ENCODE measurements at regions not wholly inside any gene's neighbourhood (a gene's known extent, or its start where the extent isn't known, plus 50 kb on each side); places are given as distances from the start of the nearest gene placed in this dataset.

GRCh38 chr3:90011131-90011530, 903.7 kb downstream of the EPHA3 start:
- no peak overlapping the region for H3K4me2 ChIP-seq (ENCODE audit: insufficient read depth in 1 of 2, low read depth in 2 of 2, low read length in 2 of 2)
- no peak overlapping the region for H3K23ac ChIP-seq (ENCODE audit: insufficient read length)
- H3K36me3 ChIP-seq (ENCODE audit: control insufficient read depth in 2 of 4, insufficient read depth in 4 of 4, low read length in 3 of 4): no peaks in the 10 kb centered on the region
- H3K27ac ChIP-seq (ENCODE audit: low read depth, low read length): no peak overlapping the region; the same call in 1 of the 2 replicates
- peak overlapping the region; percentile 28; the same call in 1 of the 2 replicates for H2BK12ac ChIP-seq (ENCODE audit: low read depth, low read length)
- no peak overlapping the region for H3K4ac ChIP-seq (replicated peaks; ENCODE audit: insufficient read length, low read depth, low read length)
- H3K9ac ChIP-seq (replicated peaks in 1 of 4; ENCODE audit: extremely low read depth in 1 of 4, low read depth in 3 of 4, low read length in 3 of 4): no peak overlapping the region
- no peak overlapping the region for H4K91ac ChIP-seq (replicated peaks; ENCODE audit: insufficient read length, low read length)
- H3K79me1 ChIP-seq (ENCODE audit: low read depth, low read length): no peaks in the 10 kb centered on the region
- H3K56ac ChIP-seq (replicated peaks; ENCODE audit: insufficient read length, low read depth, low read length): no peak overlapping the region
- H2BK20ac ChIP-seq (ENCODE audit: low read length): no peak overlapping the region
- H3K79me2 ChIP-seq (ENCODE audit: control insufficient read depth in 1 of 2, insufficient read depth in 2 of 2, low read length in 2 of 2): no peaks in the 10 kb centered on the region
- H2BK15ac ChIP-seq (ENCODE audit: low read length): no peak overlapping the region
- H3K4me3 ChIP-seq (ENCODE audit: extremely low read depth in 1 of 4, insufficient read depth in 2 of 4, low read depth in 3 of 4, low read length in 4 of 4): no peak overlapping the region
- peaks cover 0 to 3% (median 1%) of the 10 kb centered on the region in 4 experiments; a peak in 1 of 7 replicates for H3K4me1 ChIP-seq (replicated peaks in 1 of 4; ENCODE audit: control insufficient read depth in 3 of 4, insufficient read depth in 4 of 4, low read length in 3 of 4)
- H3K14ac ChIP-seq (ENCODE audit: insufficient read length): no peak overlapping the region
- no peak overlapping the region for H2AK5ac ChIP-seq (ENCODE audit: low read depth, low read length)
- H4K5ac ChIP-seq (ENCODE audit: insufficient read length, low read depth, low read length): no peak overlapping the region
- FAIRE-seq: no peak
- CTCF ChIA-PET (ENCODE audit: partially characterized antibody): interaction anchor here (1.3 kb wide), 2 partner anchors 20 to 81 kb away, joined by 3 read pairs; no protein-coding TSS in a partner anchor
- no peak for DNase-seq (ENCODE audit: low read depth in 1 of 2, low spot score in 2 of 2)
- no peaks in the 10 kb centered on the region; a peak in 1 of 4 replicates for H3K9me3 ChIP-seq (ENCODE audit: insufficient read depth in 2 of 2, low read depth in 1 of 2, low read length in 1 of 2)
- WGBS, 2 experiments (ENCODE audit: extremely low coverage in 1 of 2, insufficient coverage in 1 of 2, insufficient read length in 1 of 2, insufficient replicate concordance in 2 of 2, low coverage in 1 of 2, low lambda C conversion rate in 2 of 2, missing lambda C conversion rate in 1 of 2): 83% methylated on average over 5 of the region's 5 CpGs; no CpG with 5 or more reads in 1 of the 2 experiments
- no peaks in the 10 kb centered on the region for H4K20me1 ChIP-seq (replicated peaks in 1 of 2; ENCODE audit: control insufficient read depth in 1 of 2, insufficient read depth in 2 of 2, low read length in 2 of 2)
- peak overlapping the region; percentile 86 for H2AFZ ChIP-seq (ENCODE audit: low read length)
- H2BK5ac ChIP-seq (ENCODE audit: low read depth, low read length): no peak overlapping the region
- TF ChIP-seq HDAC2 (IDR thresholded peaks at IDR 0.05; ENCODE audit: borderline replicate concordance in 1 of 2, low read depth in 2 of 2, low read length in 2 of 2): no peak
- no peak for TF ChIP-seq CHD1 (IDR thresholded peaks at IDR 0.05; ENCODE audit: low read depth, low read length)
- no peak for TF ChIP-seq RFX5 (IDR thresholded peaks at IDR 0.05; ENCODE audit: borderline replicate concordance, low read depth, low read length)
- no peak for TF ChIP-seq E2F6 (IDR thresholded peaks at IDR 0.05)
- no peak for TF ChIP-seq CBX8 (IDR thresholded peaks at IDR 0.05; ENCODE audit: borderline replicate concordance, low read depth, low read length)
- no peak for TF ChIP-seq SIN3A (conservative IDR thresholded peaks at IDR 0.05 in 1 of 2, IDR thresholded peaks at IDR 0.05 in 1 of 2; ENCODE audit: low read depth in 1 of 2, low read length in 2 of 2)
- no peak for TF ChIP-seq CHD2 (IDR thresholded peaks at IDR 0.05; ENCODE audit: low read length)
- TF ChIP-seq POLR2AphosphoS5 (IDR thresholded peaks at IDR 0.05; ENCODE audit: low read depth, low read length): no peak
- TF ChIP-seq HDAC6 (IDR thresholded peaks at IDR 0.05; ENCODE audit: low read depth, low read length): no peak
- no peak for TF ChIP-seq SP4 (IDR thresholded peaks at IDR 0.05; ENCODE audit: low read length)
- no peaks in the 10 kb centered on the region for H3K27me3 ChIP-seq (replicated peaks in 1 of 4; ENCODE audit: control insufficient read depth in 3 of 4, extremely low read depth in 1 of 4, insufficient read depth in 3 of 4, low read length in 3 of 4)
- POLR2A ChIA-PET (ENCODE audit: partially characterized antibody): no interaction called here
- no peaks in the 10 kb centered on the region for H3K23me2 ChIP-seq (ENCODE audit: low read depth, low read length)
- H2BK120ac ChIP-seq (replicated peaks; ENCODE audit: low read depth, low read length): no peak overlapping the region
- no peak overlapping the region for H3K18ac ChIP-seq (ENCODE audit: extremely low read depth, low read length)
- H4K8ac ChIP-seq (ENCODE audit: extremely low read depth, insufficient read depth, low read length): no peak overlapping the region

Measured in H1 (cell line).